PC-3 (cell line): ENCODE measurements at regions not wholly inside any gene's neighbourhood (a gene's known extent, or its start where the extent isn't known, plus 50 kb on each side); places are given as distances from the start of the nearest gene placed in this dataset.

Source experiments
- ATAC-seq: fragments of 200-7000 bp; cut with Tn5 transposase; 2 replicates; pipeline ENCODE4 v1.9.1; 2020; ENCODE audit warnings: mild to moderate bottlenecking, moderate library complexity
- BruUV-seq: library from RNA; stranded (reverse); fragments of 400-500 nt; replicated peaks from 2 replicates; lab custom pipeline; 2021; lab: Mats Ljungman, UMichigan
- CTCF ChIA-PET: fragments of 300-600 bp; sonication (Branson Sonifier 250); formaldehyde crosslinking; loops from one replicate; lab custom pipeline; 2022; ENCODE audit warnings: antibody characterized with exemption; lab: Charles Lee
- POLR2A ChIA-PET: fragments of 300-600 bp; sonication (Branson Sonifier 250); formaldehyde crosslinking; loops from one replicate; lab custom pipeline; 2022; ENCODE audit warnings: antibody characterized with exemption; ENCODE audit not compliant: unreplicated experiment; lab: Charles Lee
- DNase-seq: peaks from one replicate; pipeline ENCODE4 v3.0.0-alpha.2; 2015
- H2AFZ ChIP-seq: fragments of 300-600 bp; sonication (generic); 2 replicates; pipeline ENCODE4 v1.6.0; 2016; ENCODE audit warnings: antibody characterized with exemption, low read length
- H3F3A ChIP-seq: fragments of 300-600 bp; sonication (generic); one replicate; pipeline ENCODE4 v1.6.0; 2017; ENCODE audit warnings: antibody characterized with exemption, low read length, control low read depth, mild to moderate bottlenecking; ENCODE audit not compliant: unreplicated experiment
- H3K27ac ChIP-seq: fragments of 300-600 bp; sonication (generic); 2 replicates; pipeline ENCODE4 v1.5.1; 2016; ENCODE audit warnings: mild to moderate bottlenecking, low read length
- H3K27me3 ChIP-seq: fragments of 300-600 bp; sonication (generic); 2 replicates; pipeline ENCODE4 v1.6.1; 2016; ENCODE audit warnings: low read length, mixed read lengths
- H3K36me3 ChIP-seq: fragments of 300-600 bp; sonication (generic); 2 replicates; pipeline ENCODE4 v1.6.1; 2016; ENCODE audit warnings: low read depth, mixed run types, low read length, mixed read lengths
- H3K4me1 ChIP-seq: fragments of 300-600 bp; sonication (generic); 2 replicates; pipeline ENCODE4 v1.5.1; 2016; ENCODE audit warnings: low read length; ENCODE audit not compliant: insufficient read depth
- H3K4me2 ChIP-seq: fragments of 300-600 bp; sonication (generic); 2 replicates; pipeline ENCODE4 v1.6.0; 2016; ENCODE audit warnings: low read length
- H3K4me3 ChIP-seq: fragments of 300-600 bp; sonication (generic); 2 replicates; pipeline ENCODE4 v1.5.1; 2016; ENCODE audit warnings: mild to moderate bottlenecking, low read length, mixed read lengths
- H3K79me2 ChIP-seq: fragments of 300-600 bp; sonication (generic); 2 replicates; pipeline ENCODE4 v1.6.1; 2017; ENCODE audit warnings: low read length, mixed read lengths
- H3K9ac ChIP-seq: fragments of 300-600 bp; sonication (generic); 2 replicates; pipeline ENCODE4 v1.6.0; 2016; ENCODE audit warnings: mild to moderate bottlenecking, low read length
- H3K9me2 ChIP-seq: fragments of 300-600 bp; sonication (generic); replicated peaks from 2 replicates; pipeline ENCODE4 v1.6.1; 2016; ENCODE audit warnings: mixed run types, low read length, mixed read lengths
- H3K9me3 ChIP-seq: fragments of 300-600 bp; sonication (generic); 2 replicates; pipeline ENCODE4 v1.6.1; 2016; ENCODE audit warnings: low read length, mixed read lengths
- H4K20me1 ChIP-seq: fragments of 300-600 bp; sonication (generic); 2 replicates; pipeline ENCODE4 v1.6.1; 2016; ENCODE audit warnings: low read length, mixed read lengths
- EZH2 ChIP-seq: fragments of 300-600 bp; sonication (generic); IDR thresholded peaks from one replicate; pipeline ENCODE4 v1.6.1; 2017; ENCODE audit warnings: antibody characterized with exemption, mild to moderate bottlenecking, low read length; ENCODE audit not compliant: unreplicated experiment
- EZH2phosphoT487 ChIP-seq: fragments of 300-600 bp; sonication (generic); IDR thresholded peaks from 2 replicates; pipeline ENCODE4 v1.6.1; 2018; ENCODE audit warnings: mild to moderate bottlenecking, antibody characterized with exemption, low read length, borderline replicate concordance
- intact Hi-C: fragments of 100-400 bp; cut with micrococcal nuclease; formaldehyde crosslinking; loops from 2 replicates; pipeline ENCODE4 v1.9.0; 2023
- TF ChIP-seq, protein P1 (sequence below): fragments of 300-600 bp; sonication (generic); conservative IDR thresholded peaks from 2 replicates; pipeline ENCODE4 v1.5.1; 2017; ENCODE audit warnings: antibody characterized with exemption, low read depth, mild to moderate bottlenecking, low read length

DNA sequence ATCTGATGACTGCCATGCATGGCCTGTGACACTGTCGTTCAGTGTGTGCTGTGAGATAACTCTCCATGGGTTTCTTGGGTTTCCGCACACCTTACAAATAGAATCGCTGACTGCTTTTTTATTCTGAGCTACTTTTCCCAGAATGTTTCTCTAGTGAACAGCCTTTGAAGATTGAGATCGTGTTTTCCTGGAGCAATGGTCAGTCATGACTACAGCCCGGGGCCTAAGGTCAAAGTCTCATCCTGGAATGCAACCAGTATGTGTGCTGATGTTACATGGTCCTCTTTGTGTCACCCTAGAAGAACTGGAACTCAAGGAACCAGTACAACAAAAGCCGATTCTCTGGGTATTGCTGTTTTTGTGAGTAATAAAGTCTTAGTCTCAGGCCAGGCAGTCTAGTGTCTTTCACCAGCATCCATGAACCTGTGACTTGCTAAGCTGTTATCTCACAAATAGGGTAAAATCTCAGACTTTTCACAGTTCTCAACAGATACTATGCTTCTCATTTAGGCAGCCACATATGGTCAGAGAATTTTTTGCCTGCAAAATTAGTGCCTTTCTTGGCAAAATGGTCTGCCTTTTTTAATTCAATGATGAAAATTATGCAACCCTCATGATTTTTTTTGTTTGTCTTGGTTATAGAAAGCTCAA, 124.9 kb upstream of the PIEZO2 start:
- no peaks in the 10 kb centered on the region for H3K9me2 ChIP-seq
- no peak overlapping the region for H2AFZ ChIP-seq
- no peak for TF ChIP-seq EZH2
- TF ChIP-seq, protein P1, sequence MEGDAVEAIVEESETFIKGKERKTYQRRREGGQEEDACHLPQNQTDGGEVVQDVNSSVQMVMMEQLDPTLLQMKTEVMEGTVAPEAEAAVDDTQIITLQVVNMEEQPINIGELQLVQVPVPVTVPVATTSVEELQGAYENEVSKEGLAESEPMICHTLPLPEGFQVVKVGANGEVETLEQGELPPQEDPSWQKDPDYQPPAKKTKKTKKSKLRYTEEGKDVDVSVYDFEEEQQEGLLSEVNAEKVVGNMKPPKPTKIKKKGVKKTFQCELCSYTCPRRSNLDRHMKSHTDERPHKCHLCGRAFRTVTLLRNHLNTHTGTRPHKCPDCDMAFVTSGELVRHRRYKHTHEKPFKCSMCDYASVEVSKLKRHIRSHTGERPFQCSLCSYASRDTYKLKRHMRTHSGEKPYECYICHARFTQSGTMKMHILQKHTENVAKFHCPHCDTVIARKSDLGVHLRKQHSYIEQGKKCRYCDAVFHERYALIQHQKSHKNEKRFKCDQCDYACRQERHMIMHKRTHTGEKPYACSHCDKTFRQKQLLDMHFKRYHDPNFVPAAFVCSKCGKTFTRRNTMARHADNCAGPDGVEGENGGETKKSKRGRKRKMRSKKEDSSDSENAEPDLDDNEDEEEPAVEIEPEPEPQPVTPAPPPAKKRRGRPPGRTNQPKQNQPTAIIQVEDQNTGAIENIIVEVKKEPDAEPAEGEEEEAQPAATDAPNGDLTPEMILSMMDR, result no peak
- TF ChIP-seq EZH2phosphoT487, result no peak
- no TSS peak for BruUV-seq
- intact Hi-C loops, result no loop called here
- H3F3A ChIP-seq, result no peaks in the 10 kb centered on the region
- no peak overlapping the region for H3K4me2 ChIP-seq
- H3K9me3 ChIP-seq, result no peaks in the 10 kb centered on the region
- H3K27ac ChIP-seq, result no peak overlapping the region
- DNase-seq (no peak), ATAC-seq (no peak)
- H3K4me3 ChIP-seq, result no peak overlapping the region
- no peak overlapping the region for H3K9ac ChIP-seq
- POLR2A ChIA-PET, result no interaction called here
- H3K27me3 ChIP-seq, result peaks cover 38% of the 10 kb centered on the region
- H3K4me1 ChIP-seq, result no peaks in the 10 kb centered on the region
- no peaks in the 10 kb centered on the region for H3K79me2 ChIP-seq
- no peaks in the 10 kb centered on the region for H4K20me1 ChIP-seq
- no peaks in the 10 kb centered on the region for H3K36me3 ChIP-seq
- CTCF ChIA-PET, result no interaction called here

DNA sequence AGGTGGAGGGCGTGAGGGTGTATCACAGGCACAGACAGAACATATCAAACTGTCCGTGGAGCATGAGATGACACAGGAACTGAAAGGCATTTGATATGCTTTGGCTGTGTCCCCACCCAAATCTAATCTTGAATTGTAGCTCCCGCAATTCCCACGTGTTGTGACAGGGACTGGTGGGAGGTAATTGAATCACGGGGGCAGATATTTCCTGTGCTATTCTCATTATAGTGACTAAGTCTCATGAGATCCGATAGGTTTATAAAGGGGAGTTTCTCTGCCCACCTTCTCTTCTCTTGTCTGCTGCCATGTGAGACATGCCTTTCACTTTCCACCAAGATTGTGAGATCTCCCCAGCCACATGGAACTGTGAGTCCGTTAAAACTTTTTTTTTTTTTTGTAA, 123.1 kb upstream of the PIEZO2 start:
- Histone ChIP-seq H3K4me3 (no peak overlapping the region), H3K9me2 (no peaks in the 10 kb centered on the region), H3K79me2 (no peaks in the 10 kb centered on the region), H3K4me2 (no peak overlapping the region), H3K27me3 (peaks cover 48% of the 10 kb centered on the region), H3K9me3 (no peaks in the 10 kb centered on the region), H3K36me3 (no peaks in the 10 kb centered on the region), H2AFZ (no peak overlapping the region), H3K4me1 (no peaks in the 10 kb centered on the region), H3K27ac (no peak overlapping the region), H3K9ac (no peak overlapping the region), H4K20me1 (no peaks in the 10 kb centered on the region), H3F3A (no peaks in the 10 kb centered on the region)
- BruUV-seq, result no TSS peak
- ChIA-PET CTCF (no interaction called here), POLR2A (no interaction called here)
- DNase-seq (no peak), ATAC-seq (no peak)
- TF ChIP-seq EZH2, result no peak
- TF ChIP-seq EZH2phosphoT487, result no peak
- TF ChIP-seq, protein P1, result no peak
- intact Hi-C loops, result no loop called here

DNA sequence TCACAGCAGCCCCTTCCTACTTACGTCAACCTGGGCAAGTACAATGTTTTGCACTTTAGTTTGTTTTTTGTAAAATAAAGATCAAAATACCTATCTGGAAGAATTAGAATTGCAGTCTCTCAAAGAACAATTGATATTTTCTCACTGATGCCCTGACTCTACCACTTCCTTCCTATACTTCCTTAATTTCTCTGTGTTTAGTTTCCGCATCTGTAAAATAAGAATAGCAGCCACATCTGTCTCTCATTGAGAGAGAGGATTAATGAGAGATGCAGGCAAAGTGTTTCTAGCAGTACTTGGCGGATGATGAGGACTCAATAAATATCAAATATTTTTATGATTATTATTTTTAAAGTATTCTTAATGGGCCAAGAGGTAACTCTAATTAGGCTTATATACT, 122.6 kb upstream of the PIEZO2 start:
- H3K9me3 ChIP-seq, result no peaks in the 10 kb centered on the region
- intact Hi-C loops, result no loop called here
- no peak overlapping the region for H3K27ac ChIP-seq
- H3K9me2 ChIP-seq, result no peaks in the 10 kb centered on the region
- H2AFZ ChIP-seq, result no peak overlapping the region
- CTCF ChIA-PET, result no interaction called here
- ATAC-seq, result no peak
- TF ChIP-seq, protein P1, result no peak
- TF ChIP-seq EZH2phosphoT487 (no peak), EZH2 (no peak)
- no peaks in the 10 kb centered on the region for H3K4me1 ChIP-seq
- BruUV-seq, result no TSS peak
- no peak overlapping the region for H3K4me3 ChIP-seq
- H3K9ac ChIP-seq, result no peak overlapping the region
- H3F3A ChIP-seq, result no peaks in the 10 kb centered on the region
- peaks cover 43% of the 10 kb centered on the region for H3K27me3 ChIP-seq
- no peaks in the 10 kb centered on the region for H3K79me2 ChIP-seq
- POLR2A ChIA-PET, result no interaction called here
- no peak overlapping the region for H3K4me2 ChIP-seq
- H4K20me1 ChIP-seq, result no peaks in the 10 kb centered on the region
- DNase-seq, result no peak
- H3K36me3 ChIP-seq, result no peaks in the 10 kb centered on the region
